A549 (cell line): ENCODE measurements at regions not wholly inside any gene's neighbourhood (a gene's known extent, or its start where the extent isn't known, plus 50 kb on each side); places are given as distances from the start of the nearest gene placed in this dataset.

Source experiments
- ATAC-seq, 2 experiments: fragments of 200-7000 bp in 1 of 2; fragments of >200 bp in 1 of 2; cut with Nextera tagmentation in 1 of 2; cut with Tn5 transposase in 1 of 2; 3 replicates each; pipeline versions ENCODE4 v1.8.0 to v1.9.1; 2018 to 2020; ENCODE audit warnings: mild to moderate bottlenecking in 1 of 2, moderate library complexity in 1 of 2
- CTCF ChIA-PET: fragments of 300-600 bp; sonication (Branson Sonifier 250); formaldehyde crosslinking; extraction: SDS; loops from one replicate; lab custom pipeline; 2021; ENCODE audit warnings: antibody characterized with exemption, inconsistent platforms; lab: Yijun Ruan, JAX
- POLR2A ChIA-PET: fragments of 350-600 bp; formaldehyde crosslinking; extraction: SDS; loops from one replicate; lab custom pipeline; 2021; ENCODE audit warnings: antibody characterized with exemption, inconsistent platforms; lab: Yijun Ruan, JAX
- DNase-seq, 2 experiments: peaks; one replicate each; pipeline versions ENCODE4 v3.0.0 to v3.0.0-alpha.2; 2011 to 2016; ENCODE audit warnings: low read depth in 1 of 2, low spot score in 1 of 2
- FAIRE-seq: peaks from 2 replicates; lab custom pipeline; 2011; peaks lifted over from hg19 to GRCh38; lab: Jason Lieb, UNC
- H3K27ac ChIP-seq, 2 experiments: fragments of >200 bp; sonication (Bioruptor Twin); formaldehyde crosslinking; 3 replicates each; pipeline ENCODE4 v1.5.1; 2016 to 2017
- H3K4me1 ChIP-seq: fragments of >200 bp; sonication (Bioruptor Twin); formaldehyde crosslinking; 3 replicates; pipeline ENCODE4 v1.6.1; 2016
- H3K4me2 ChIP-seq: fragments of >200 bp; sonication (Bioruptor Twin); formaldehyde crosslinking; 3 replicates; pipeline ENCODE4 v1.6.1; 2016
- H3K4me3 ChIP-seq: fragments of >200 bp; sonication (Bioruptor Twin); formaldehyde crosslinking; 3 replicates; pipeline ENCODE4 v1.5.1; 2016
- H3K9me3 ChIP-seq: fragments of >200 bp; sonication (Bioruptor Twin); formaldehyde crosslinking; 3 replicates; pipeline ENCODE4 v1.6.1; 2016
- BHLHE40 ChIP-seq: IDR thresholded peaks from 2 replicates; pipeline ENCODE4 v1.6.1; 2012; ENCODE audit warnings: low read depth, low read length, inconsistent platforms
- CBX8 ChIP-seq: fragments of 200-600 bp; sonication (generic); IDR thresholded peaks from 2 replicates; pipeline ENCODE4 v1.6.1; 2016
- CHD2 ChIP-seq: fragments of 150-350 bp; IDR thresholded peaks from 2 replicates; pipeline ENCODE4 v1.6.1; 2014; ENCODE audit warnings: low read length; ENCODE audit not compliant: partially characterized antibody
- CHD4 ChIP-seq: fragments of 200-600 bp; sonication (generic); IDR thresholded peaks from 2 replicates; pipeline ENCODE4 v1.6.1; 2016; ENCODE audit warnings: antibody characterized with exemption, mild to moderate bottlenecking, borderline replicate concordance
- EHF ChIP-seq: fragments of 250-450 bp; sonication (Bioruptor Pico); IDR thresholded peaks from 2 replicates; pipeline ENCODE4 v1.5.0; 2020; ENCODE audit warnings: mild to moderate bottlenecking
- ESRRA ChIP-seq: fragments of 150-350 bp; IDR thresholded peaks from 2 replicates; pipeline ENCODE4 v1.6.1; 2014; ENCODE audit warnings: mild to moderate bottlenecking, low read length, borderline replicate concordance
- HOXB5 ChIP-seq: fragments of 250-450 bp; sonication (Bioruptor Pico); IDR thresholded peaks from 2 replicates; pipeline ENCODE4 v1.5.0; 2020; ENCODE audit warnings: mild to moderate bottlenecking, moderate library complexity
- JUNB ChIP-seq: fragments of >200 bp; sonication (Bioruptor Twin); formaldehyde crosslinking; IDR thresholded peaks from 2 replicates; pipeline ENCODE4 v1.6.1; 2016
- MAFK ChIP-seq: fragments of 450-650 bp; IDR thresholded peaks from 2 replicates; pipeline ENCODE4 v1.6.1; 2014; ENCODE audit not compliant: partially characterized antibody
- MAZ ChIP-seq: fragments of 150-350 bp; IDR thresholded peaks from 2 replicates; pipeline ENCODE4 v1.6.1; 2014; ENCODE audit warnings: antibody characterized with exemption, low read depth, low read length, borderline replicate concordance
- MYC ChIP-seq: IDR thresholded peaks from 2 replicates; pipeline ENCODE4 v1.6.1; 2012; ENCODE audit warnings: mild to moderate bottlenecking, inconsistent platforms, low read length, improper control_type of control experiment, borderline replicate concordance
- NFE2L2 ChIP-seq: fragments of 150-350 bp; conservative IDR thresholded peaks from 2 replicates; pipeline ENCODE4 v1.6.1; 2014; ENCODE audit warnings: low read length
- NPAS2 ChIP-seq: fragments of 250-450 bp; sonication (Bioruptor Pico); IDR thresholded peaks from 2 replicates; pipeline ENCODE4 v1.8.0; 2022; ENCODE audit warnings: mild to moderate bottlenecking, moderate library complexity, borderline replicate concordance
- POLR2A ChIP-seq: IDR thresholded peaks from 2 replicates; pipeline ENCODE4 v1.6.1; 2012; ENCODE audit warnings: mild to moderate bottlenecking, low read length
- POLR2AphosphoS2 ChIP-seq: conservative IDR thresholded peaks from 2 replicates; pipeline ENCODE4 v1.6.1; 2012; ENCODE audit warnings: low read length, improper control_type of control experiment, inconsistent platforms
- RAD21 ChIP-seq, 2 experiments: fragments of >200 bp in 1 of 2; sonication (Bioruptor Twin) in 1 of 2; formaldehyde crosslinking in 1 of 2; IDR thresholded peaks in 1 of 2; conservative IDR thresholded peaks in 1 of 2; 2 replicates in 1 of 2; 3 replicates in 1 of 2; pipeline ENCODE4 v1.6.1; 2012 to 2018; ENCODE audit warnings: inconsistent platforms in 1 of 2
- RARB ChIP-seq: fragments of 250-450 bp; sonication (Bioruptor Pico); IDR thresholded peaks from 2 replicates; pipeline ENCODE4 v1.8.0; 2021; ENCODE audit warnings: mild to moderate bottlenecking, moderate library complexity
- RCOR1 ChIP-seq: fragments of 150-350 bp; IDR thresholded peaks from 2 replicates; pipeline ENCODE4 v1.6.1; 2014; ENCODE audit warnings: antibody characterized with exemption, low read length, low read depth
- REST ChIP-seq: fragments of 200-600 bp; sonication (generic); IDR thresholded peaks from 2 replicates; pipeline ENCODE4 v1.6.1; 2016; ENCODE audit warnings: antibody characterized with exemption, mild to moderate bottlenecking, moderate library complexity
- RFX5 ChIP-seq: fragments of 450-650 bp; IDR thresholded peaks from 2 replicates; pipeline ENCODE4 v1.7.1; 2014; ENCODE audit warnings: antibody characterized with exemption, mild to moderate bottlenecking, moderate library complexity
- RNF2 ChIP-seq: fragments of 200-600 bp; sonication (generic); IDR thresholded peaks from 2 replicates; pipeline ENCODE4 v1.6.1; 2016; ENCODE audit warnings: low read depth, mild to moderate bottlenecking, antibody characterized with exemption, moderate library complexity, borderline replicate concordance
- SREBF2 ChIP-seq: fragments of 450-650 bp; IDR thresholded peaks from 2 replicates; pipeline ENCODE4 v1.6.1; 2014; ENCODE audit warnings: mild to moderate bottlenecking, moderate library complexity
- ZC3H11A ChIP-seq: fragments of 450-650 bp; IDR thresholded peaks from 2 replicates; pipeline ENCODE4 v1.6.1; 2014; ENCODE audit warnings: antibody characterized with exemption, mild to moderate bottlenecking
- ZFP36 ChIP-seq: fragments of 450-650 bp; IDR thresholded peaks from 2 replicates; pipeline ENCODE4 v1.6.1; 2014; ENCODE audit warnings: borderline replicate concordance; ENCODE audit not compliant: partially characterized antibody
- WGBS: methylation state at CpG from one replicate; pipeline ENCODE4 v1.1.6; 2017; ENCODE audit errors: missing lambda C conversion rate; 5-methylcytosine and 5-hydroxymethylcytosine counted together
- TF ChIP-seq, protein P1 (sequence below): IDR thresholded peaks from 2 replicates; pipeline ENCODE4 v1.6.1; 2012
- TF ChIP-seq, protein P2 (sequence below): fragments of 450-650 bp; IDR thresholded peaks from 2 replicates; pipeline ENCODE4 v1.6.1; 2014; ENCODE audit warnings: antibody characterized with exemption
- TF ChIP-seq, protein P3 (sequence below): fragments of >200 bp; sonication (Bioruptor Twin); formaldehyde crosslinking; IDR thresholded peaks from 3 replicates; pipeline ENCODE4 v1.6.1; 2016

DNA sequence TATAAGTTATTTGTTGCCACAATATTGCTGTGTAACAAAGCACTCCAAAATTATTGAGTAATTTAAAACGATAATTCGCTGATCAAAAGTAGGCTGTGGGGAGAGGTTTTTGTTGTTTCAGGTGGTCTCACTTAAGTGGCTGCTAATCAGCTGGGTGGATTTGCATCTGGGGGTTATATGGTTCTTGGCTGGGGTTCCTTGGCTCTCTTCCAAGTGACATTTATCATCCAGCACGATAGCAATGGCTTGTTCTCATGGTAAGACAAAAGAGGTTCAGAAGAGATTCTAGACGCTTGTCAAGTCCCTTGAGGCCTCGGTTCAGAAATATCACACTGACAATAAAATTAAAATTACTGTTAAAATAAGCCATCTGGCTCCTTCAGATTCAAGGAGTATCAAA lies 1648.8 kb downstream of the GRIK2 start (continued):
- TF ChIP-seq REST (no peak), RCOR1 (no peak), ZFP36 (no peak), MYC (no peak), MAZ (no peak), HOXB5 (CRISPR knock-in tag) (no peak), RAD21 (conservative IDR thresholded peaks at IDR 0.05 in 1 of 2, IDR thresholded peaks at IDR 0.05 in 1 of 2) (no peak), CHD4 (no peak), BHLHE40 (no peak)
- TF ChIP-seq, all 56 proteins: peak for 0

DNA sequence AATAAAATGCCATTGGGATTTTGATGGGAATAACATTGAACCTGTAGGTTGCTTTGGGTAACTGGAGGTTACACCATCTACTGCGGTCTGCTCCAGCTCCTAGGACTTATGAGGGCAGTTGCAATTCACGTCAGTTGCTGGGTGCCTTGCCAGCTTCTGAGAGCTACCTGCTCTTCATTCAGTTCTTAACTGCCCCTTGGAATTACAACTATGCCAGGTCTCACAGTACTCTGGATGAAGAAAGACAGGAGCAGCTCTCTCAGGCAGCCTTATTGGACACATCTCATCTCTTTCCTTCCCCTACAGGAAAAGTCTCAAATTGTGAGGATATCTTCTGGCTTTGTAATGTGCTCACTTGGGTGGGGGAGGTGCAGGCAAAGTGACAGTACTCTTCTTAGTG lies 1643.3 kb downstream of the GRIK2 start:
- no peak overlapping the region for H3K4me2 ChIP-seq
- no peaks in the 10 kb centered on the region for H3K4me1 ChIP-seq
- ChIA-PET POLR2A (no interaction called here), CTCF (no interaction called here)
- DNase-seq: no peak
- TF ChIP-seq RARB (no peak), ESRRA (no peak), MAFK (no peak)
- FAIRE-seq: no peak
- 9% methylated on average over 2 of the region's 2 CpGs for WGBS
- ATAC-seq: no peak
- H3K27ac ChIP-seq: no peak overlapping the region
- H3K9me3 ChIP-seq: no peaks in the 10 kb centered on the region
- no peak overlapping the region for H3K4me3 ChIP-seq

- Histone ChIP-seq H3K27ac (no peak overlapping the region), H3K9me3 (no peaks in the 10 kb centered on the region), H3K4me2 (no peak overlapping the region)
- ChIA-PET POLR2A (no interaction called here), CTCF (interaction anchor here (0.6 kb wide), 1 partner anchor 97 kb away, joined by 3 read pairs; no protein-coding TSS in a partner anchor)
- DNase-seq (no peak), FAIRE-seq (no peak), ATAC-seq (no peak)
- TF ChIP-seq RFX5: no peak
- no peak for TF ChIP-seq NFE2L2
- TF ChIP-seq, protein P1, sequence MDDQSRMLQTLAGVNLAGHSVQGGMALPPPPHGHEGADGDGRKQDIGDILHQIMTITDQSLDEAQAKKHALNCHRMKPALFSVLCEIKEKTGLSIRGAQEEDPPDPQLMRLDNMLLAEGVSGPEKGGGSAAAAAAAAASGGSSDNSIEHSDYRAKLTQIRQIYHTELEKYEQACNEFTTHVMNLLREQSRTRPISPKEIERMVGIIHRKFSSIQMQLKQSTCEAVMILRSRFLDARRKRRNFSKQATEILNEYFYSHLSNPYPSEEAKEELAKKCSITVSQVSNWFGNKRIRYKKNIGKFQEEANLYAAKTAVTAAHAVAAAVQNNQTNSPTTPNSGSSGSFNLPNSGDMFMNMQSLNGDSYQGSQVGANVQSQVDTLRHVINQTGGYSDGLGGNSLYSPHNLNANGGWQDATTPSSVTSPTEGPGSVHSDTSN: no peak
- TF ChIP-seq JUNB: no peak
- TF ChIP-seq RARB: no peak
- TF ChIP-seq EHF (CRISPR knock-in tag): no peak
- no peak for TF ChIP-seq SREBF2
- TF ChIP-seq HOXB5 (CRISPR knock-in tag): no peak
- TF ChIP-seq RNF2: no peak
- TF ChIP-seq POLR2AphosphoS2: no peak
- TF ChIP-seq POLR2A: no peak
- TF ChIP-seq, protein P2, sequence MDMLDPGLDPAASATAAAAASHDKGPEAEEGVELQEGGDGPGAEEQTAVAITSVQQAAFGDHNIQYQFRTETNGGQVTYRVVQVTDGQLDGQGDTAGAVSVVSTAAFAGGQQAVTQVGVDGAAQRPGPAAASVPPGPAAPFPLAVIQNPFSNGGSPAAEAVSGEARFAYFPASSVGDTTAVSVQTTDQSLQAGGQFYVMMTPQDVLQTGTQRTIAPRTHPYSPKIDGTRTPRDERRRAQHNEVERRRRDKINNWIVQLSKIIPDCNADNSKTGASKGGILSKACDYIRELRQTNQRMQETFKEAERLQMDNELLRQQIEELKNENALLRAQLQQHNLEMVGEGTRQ: no peak
- TF ChIP-seq NPAS2 (CRISPR knock-in tag): no peak
- TF ChIP-seq ZC3H11A: no peak
- no peak for TF ChIP-seq CHD2
- TF ChIP-seq, protein P3, sequence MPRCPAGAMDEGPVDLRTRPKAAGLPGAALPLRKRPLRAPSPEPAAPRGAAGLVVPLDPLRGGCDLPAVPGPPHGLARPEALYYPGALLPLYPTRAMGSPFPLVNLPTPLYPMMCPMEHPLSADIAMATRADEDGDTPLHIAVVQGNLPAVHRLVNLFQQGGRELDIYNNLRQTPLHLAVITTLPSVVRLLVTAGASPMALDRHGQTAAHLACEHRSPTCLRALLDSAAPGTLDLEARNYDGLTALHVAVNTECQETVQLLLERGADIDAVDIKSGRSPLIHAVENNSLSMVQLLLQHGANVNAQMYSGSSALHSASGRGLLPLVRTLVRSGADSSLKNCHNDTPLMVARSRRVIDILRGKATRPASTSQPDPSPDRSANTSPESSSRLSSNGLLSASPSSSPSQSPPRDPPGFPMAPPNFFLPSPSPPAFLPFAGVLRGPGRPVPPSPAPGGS: no peak
- TF ChIP-seq MYC: no peak
- TF ChIP-seq CBX8: no peak
- TF ChIP-seq, all 56 proteins: peak for 0
- 28% methylated on average over 7 of the region's 7 CpGs for WGBS
- no peak overlapping the region for H3K4me3 ChIP-seq
- no peaks in the 10 kb centered on the region for H3K4me1 ChIP-seq
Measured at GRCh38 chr6:103027271-103027931, 1633.9 kb downstream of the GRIK2 start.
